NT2/D1 (cell line): ENCODE measurements at regions not wholly inside any gene's neighbourhood (a gene's known extent, or its start where the extent isn't known, plus 50 kb on each side); places are given as distances from the start of the nearest gene placed in this dataset.

ENCODE experiments used
- YY1 ChIP-seq: IDR thresholded peaks from 2 replicates; pipeline ENCODE4 v1.6.1; 2011; ENCODE audit not compliant: insufficient read length, insufficient read depth
- ZNF274 ChIP-seq: IDR thresholded peaks from 2 replicates; pipeline ENCODE4 v1.6.1; 2011; ENCODE audit warnings: mild to moderate bottlenecking, low read depth, low read length

GRCh38 chr3:74129611-74130010 is 484.8 kb downstream of the CNTN3 start:
- no peak for TF ChIP-seq ZNF274
- TF ChIP-seq YY1: no peak
